ENCODE measurements at regions not wholly inside any gene's neighbourhood (a gene's known extent, or its start where the extent isn't known, plus 50 kb on each side); places are given as distances from the start of the nearest gene placed in this dataset.

DNA sequence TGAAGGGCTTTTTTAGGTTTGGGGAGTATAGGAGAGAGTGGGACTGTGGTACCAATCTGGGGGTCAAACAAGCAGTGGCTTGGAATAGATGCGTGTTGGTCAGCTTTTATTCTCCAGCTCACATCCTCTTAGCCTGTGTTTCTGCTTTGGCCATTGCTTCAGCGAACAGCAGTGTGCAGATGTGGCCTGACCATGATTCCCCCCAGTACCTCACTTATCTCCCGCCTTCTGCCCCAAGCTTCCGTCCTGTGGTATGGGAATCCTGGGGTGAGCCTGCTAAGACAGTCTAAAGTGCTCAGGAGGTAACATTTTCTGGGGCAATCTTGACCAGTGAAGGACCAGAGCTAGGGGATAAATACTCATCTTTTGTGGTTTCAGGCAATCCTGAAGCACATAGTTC, 84.9 kb upstream of the TNP1 start:
- TF ChIP-seq, protein P1, sequence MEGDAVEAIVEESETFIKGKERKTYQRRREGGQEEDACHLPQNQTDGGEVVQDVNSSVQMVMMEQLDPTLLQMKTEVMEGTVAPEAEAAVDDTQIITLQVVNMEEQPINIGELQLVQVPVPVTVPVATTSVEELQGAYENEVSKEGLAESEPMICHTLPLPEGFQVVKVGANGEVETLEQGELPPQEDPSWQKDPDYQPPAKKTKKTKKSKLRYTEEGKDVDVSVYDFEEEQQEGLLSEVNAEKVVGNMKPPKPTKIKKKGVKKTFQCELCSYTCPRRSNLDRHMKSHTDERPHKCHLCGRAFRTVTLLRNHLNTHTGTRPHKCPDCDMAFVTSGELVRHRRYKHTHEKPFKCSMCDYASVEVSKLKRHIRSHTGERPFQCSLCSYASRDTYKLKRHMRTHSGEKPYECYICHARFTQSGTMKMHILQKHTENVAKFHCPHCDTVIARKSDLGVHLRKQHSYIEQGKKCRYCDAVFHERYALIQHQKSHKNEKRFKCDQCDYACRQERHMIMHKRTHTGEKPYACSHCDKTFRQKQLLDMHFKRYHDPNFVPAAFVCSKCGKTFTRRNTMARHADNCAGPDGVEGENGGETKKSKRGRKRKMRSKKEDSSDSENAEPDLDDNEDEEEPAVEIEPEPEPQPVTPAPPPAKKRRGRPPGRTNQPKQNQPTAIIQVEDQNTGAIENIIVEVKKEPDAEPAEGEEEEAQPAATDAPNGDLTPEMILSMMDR (IDR thresholded peaks at IDR 0.05), result no peak
- TF ChIP-seq POLR2A (IDR thresholded peaks at IDR 0.05), result no peak
